ENCODE measurements at regions not wholly inside any gene's neighbourhood (a gene's known extent, or its start where the extent isn't known, plus 50 kb on each side); places are given as distances from the start of the nearest gene placed in this dataset.

DNA sequence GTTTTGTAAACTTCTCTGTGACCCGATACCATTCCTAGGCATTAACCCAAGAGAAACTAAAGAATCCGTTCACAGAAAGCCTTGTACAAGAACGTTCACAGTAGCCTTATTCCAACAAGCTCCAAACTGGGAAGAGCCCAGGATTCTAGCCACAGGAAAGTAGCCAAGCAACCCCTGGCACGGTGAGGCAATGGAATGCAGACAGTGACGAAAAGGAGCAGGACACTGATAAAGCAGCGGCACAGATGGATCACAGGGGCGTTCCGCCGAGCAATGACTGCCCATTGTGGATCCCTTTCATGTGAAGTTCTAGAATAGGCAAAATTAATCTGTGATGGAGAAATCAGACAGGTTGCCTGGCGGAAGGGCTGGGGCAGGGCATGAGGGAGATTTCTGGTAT lies 198.7 kb upstream of the CHRNA7 start:
- TF ChIP-seq GATA3 (IDR thresholded peaks at IDR 0.05; ENCODE audit: borderline replicate concordance) = no peak
- TF ChIP-seq, protein P1, sequence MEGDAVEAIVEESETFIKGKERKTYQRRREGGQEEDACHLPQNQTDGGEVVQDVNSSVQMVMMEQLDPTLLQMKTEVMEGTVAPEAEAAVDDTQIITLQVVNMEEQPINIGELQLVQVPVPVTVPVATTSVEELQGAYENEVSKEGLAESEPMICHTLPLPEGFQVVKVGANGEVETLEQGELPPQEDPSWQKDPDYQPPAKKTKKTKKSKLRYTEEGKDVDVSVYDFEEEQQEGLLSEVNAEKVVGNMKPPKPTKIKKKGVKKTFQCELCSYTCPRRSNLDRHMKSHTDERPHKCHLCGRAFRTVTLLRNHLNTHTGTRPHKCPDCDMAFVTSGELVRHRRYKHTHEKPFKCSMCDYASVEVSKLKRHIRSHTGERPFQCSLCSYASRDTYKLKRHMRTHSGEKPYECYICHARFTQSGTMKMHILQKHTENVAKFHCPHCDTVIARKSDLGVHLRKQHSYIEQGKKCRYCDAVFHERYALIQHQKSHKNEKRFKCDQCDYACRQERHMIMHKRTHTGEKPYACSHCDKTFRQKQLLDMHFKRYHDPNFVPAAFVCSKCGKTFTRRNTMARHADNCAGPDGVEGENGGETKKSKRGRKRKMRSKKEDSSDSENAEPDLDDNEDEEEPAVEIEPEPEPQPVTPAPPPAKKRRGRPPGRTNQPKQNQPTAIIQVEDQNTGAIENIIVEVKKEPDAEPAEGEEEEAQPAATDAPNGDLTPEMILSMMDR (IDR thresholded peaks at IDR 0.05) = no peak
- TF ChIP-seq EP300 (IDR thresholded peaks at IDR 0.05) = no peak
- TF ChIP-seq POLR2A (IDR thresholded peaks at IDR 0.05; ENCODE audit: low read length) = no peak
- TF ChIP-seq USF2 (IDR thresholded peaks at IDR 0.05) = no peak
- no peak for TF ChIP-seq POLR2AphosphoS2 (conservative IDR thresholded peaks at IDR 0.05; ENCODE audit: low read length)
- no peak for TF ChIP-seq RFX5 (IDR thresholded peaks at IDR 0.05)
- TF ChIP-seq, protein P2, sequence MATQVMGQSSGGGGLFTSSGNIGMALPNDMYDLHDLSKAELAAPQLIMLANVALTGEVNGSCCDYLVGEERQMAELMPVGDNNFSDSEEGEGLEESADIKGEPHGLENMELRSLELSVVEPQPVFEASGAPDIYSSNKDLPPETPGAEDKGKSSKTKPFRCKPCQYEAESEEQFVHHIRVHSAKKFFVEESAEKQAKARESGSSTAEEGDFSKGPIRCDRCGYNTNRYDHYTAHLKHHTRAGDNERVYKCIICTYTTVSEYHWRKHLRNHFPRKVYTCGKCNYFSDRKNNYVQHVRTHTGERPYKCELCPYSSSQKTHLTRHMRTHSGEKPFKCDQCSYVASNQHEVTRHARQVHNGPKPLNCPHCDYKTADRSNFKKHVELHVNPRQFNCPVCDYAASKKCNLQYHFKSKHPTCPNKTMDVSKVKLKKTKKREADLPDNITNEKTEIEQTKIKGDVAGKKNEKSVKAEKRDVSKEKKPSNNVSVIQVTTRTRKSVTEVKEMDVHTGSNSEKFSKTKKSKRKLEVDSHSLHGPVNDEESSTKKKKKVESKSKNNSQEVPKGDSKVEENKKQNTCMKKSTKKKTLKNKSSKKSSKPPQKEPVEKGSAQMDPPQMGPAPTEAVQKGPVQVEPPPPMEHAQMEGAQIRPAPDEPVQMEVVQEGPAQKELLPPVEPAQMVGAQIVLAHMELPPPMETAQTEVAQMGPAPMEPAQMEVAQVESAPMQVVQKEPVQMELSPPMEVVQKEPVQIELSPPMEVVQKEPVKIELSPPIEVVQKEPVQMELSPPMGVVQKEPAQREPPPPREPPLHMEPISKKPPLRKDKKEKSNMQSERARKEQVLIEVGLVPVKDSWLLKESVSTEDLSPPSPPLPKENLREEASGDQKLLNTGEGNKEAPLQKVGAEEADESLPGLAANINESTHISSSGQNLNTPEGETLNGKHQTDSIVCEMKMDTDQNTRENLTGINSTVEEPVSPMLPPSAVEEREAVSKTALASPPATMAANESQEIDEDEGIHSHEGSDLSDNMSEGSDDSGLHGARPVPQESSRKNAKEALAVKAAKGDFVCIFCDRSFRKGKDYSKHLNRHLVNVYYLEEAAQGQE (IDR thresholded peaks at IDR 0.05) = no peak
- TF ChIP-seq EHF (CRISPR knock-in tag; IDR thresholded peaks at IDR 0.05) = no peak
- TF ChIP-seq, protein P3, sequence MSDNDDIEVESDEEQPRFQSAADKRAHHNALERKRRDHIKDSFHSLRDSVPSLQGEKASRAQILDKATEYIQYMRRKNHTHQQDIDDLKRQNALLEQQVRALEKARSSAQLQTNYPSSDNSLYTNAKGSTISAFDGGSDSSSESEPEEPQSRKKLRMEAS (IDR thresholded peaks at IDR 0.05) = no peak

All from A549 (cell line).